Motor neuron (in vitro differentiated cells): ENCODE measurements at regions not wholly inside any gene's neighbourhood (a gene's known extent, or its start where the extent isn't known, plus 50 kb on each side); places are given as distances from the start of the nearest gene placed in this dataset.
A peak's percentile ranks its signal among the peaks of the same experiment; 100 is the strongest.

Experiments used
- ATAC-seq, 8 experiments: fragments of 200-7000 bp; cut with Tn5 transposase; replicated peaks in 6 of 8; 2 replicates each; pipeline ENCODE4 v1.8.0; 2021; ENCODE audit warnings: mild to moderate bottlenecking in 8 of 8, moderate library complexity in 8 of 8
- H3K27ac ChIP-seq, 2 donors: fragments of 250-450 bp; sonication (Bioruptor Pico); 2 replicates each; pipeline ENCODE4 v1.9.0; 2021; ENCODE audit warnings: antibody characterized with exemption in 2 of 2, mild to moderate bottlenecking in 2 of 2, moderate library complexity in 1 of 2
- H3K4me1 ChIP-seq, 2 donors: fragments of 250-450 bp; sonication (Bioruptor Pico); replicated peaks in 1 of 2; 2 replicates each; pipeline ENCODE4 v1.6.1; 2021; ENCODE audit warnings: antibody characterized with exemption in 2 of 2, mild to moderate bottlenecking in 2 of 2, moderate library complexity in 1 of 2
- H3K4me3 ChIP-seq, 5 donors: fragments of 250-450 bp; sonication (Bioruptor Pico); 2 replicates each; pipeline ENCODE4 v1.9.0; 2021; ENCODE audit warnings: antibody characterized with exemption in 5 of 5, mild to moderate bottlenecking in 5 of 5, moderate library complexity in 4 of 5
- WGBS, 10 experiments: fragments of 450-650 bp; shearing (Covaris generic); methylation state at CpG; one replicate each; pipeline ENCODE4 v1.0.0; 2022; 5-methylcytosine and 5-hydroxymethylcytosine counted together
- in situ Hi-C, 9 experiments: fragments of 400-800 bp; cut with MboI; loops; one replicate each; pipeline ENCODE4 v1.15.0; 2021; ENCODE audit warnings: low sequenced_read_pairs in 9 of 9, low pct_unique_long_range_greater_than_20kb in 2 of 9; ENCODE audit not compliant: unreplicated experiment in 9 of 9

DNA sequence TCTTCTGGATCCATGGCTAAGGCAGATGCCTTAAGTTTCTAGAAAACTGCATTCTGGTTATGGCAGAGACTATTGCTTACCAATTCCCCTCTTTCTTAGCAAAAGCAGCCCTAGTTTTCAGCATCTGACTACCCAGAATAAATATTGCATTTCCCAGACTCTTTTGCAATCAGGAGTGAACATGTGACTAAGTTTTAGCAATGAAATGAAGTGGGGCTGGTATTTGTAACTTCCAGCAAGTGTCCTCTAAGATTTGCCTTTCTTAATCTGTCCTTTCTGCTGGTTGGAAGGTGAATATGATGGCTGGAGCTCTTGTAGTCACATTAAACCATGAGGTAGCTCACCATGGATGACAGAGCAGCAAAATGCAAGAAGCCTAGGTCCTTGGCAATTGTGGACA is 132.9 kb upstream of the PKDCC start:
- peak in 1 of 8 experiments; percentile 30 for ATAC-seq
- H3K4me3 ChIP-seq: no peak overlapping the region
- in situ Hi-C loops: no loop called here
- H3K4me1 ChIP-seq: no peaks in the 10 kb centered on the region
- H3K27ac ChIP-seq: no peak overlapping the region

DNA sequence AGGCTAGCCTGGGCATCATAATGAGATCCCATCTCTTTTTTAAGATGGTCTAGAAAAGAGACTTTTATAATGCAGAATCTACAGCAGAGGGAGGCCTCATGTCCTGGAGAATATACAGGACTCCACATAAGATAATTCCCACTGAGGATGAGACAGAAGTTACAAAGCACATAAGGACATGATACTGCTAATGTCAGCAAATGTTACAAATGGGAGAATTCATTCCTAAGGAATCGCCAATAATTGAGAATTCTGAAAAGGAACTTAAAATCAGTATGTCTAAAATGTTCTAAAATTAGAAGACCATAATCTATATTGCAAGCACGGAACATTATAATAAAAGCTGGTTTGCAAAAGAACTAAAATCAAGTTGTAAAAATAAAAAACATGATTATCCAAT is 131.6 kb upstream of the PKDCC start:
- no peak overlapping the region for H3K27ac ChIP-seq
- H3K4me3 ChIP-seq: no peak overlapping the region
- in situ Hi-C loops: no loop called here
- no peak for ATAC-seq
- WGBS, 10 experiments: 71 to 100% (median 100%) methylated on average over 2 of the region's 2 CpGs
- no peaks in the 10 kb centered on the region for H3K4me1 ChIP-seq

DNA sequence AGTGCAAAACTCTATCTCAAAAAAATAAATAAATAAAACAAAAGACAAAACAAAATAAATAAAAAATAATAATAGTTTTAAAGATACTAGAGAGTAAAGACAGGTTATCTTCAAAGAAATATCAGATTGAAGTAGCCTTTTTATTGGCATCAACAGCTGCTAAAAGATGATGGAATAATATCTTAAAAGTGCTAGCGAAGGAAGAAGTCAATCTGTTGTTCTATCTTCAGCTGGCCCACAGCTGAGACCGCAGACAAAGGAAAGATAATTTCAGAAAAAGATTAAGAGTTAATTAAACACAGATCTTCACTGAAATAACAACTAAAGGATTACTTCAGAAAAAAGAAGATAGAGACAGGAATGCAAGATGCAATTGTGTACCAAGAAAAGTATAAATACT is 130.2 kb upstream of the PKDCC start:
- Histone ChIP-seq H3K27ac (no peak overlapping the region), H3K4me1 (no peaks in the 10 kb centered on the region), H3K4me3 (no peak overlapping the region)
- ATAC-seq: no peak
- in situ Hi-C loops: no loop called here
- WGBS, 10 experiments: 0 to 100% (median 83%) methylated on average over 1 to 2 of the region's 2 CpGs

DNA sequence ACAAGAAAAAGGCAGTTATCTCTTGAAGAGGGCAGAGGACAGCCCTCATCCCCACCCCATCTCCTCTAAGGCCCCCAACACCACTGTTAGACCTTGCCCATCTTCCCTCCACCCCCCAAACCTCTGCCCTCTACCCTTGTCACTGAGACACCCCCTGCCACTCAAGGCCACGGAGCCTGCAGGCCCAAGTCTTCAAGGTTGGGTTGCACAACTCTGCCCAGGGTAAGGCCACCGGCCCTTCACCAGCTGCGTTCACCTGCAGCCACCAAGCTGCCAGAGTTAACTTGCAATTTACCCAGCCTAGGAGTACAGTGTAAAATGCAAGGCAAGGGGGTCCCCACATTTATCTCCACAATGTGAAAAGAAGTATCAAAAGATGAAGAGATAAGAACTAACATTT is 128.7 kb upstream of the PKDCC start:
- H3K27ac ChIP-seq: no peak overlapping the region
- 80 to 100% (median 100%) methylated on average over 1 to 2 of the region's 3 CpGs; no CpG with 5 or more reads in 7 of the 10 experiments for WGBS, 10 experiments
- no peak for ATAC-seq

DNA sequence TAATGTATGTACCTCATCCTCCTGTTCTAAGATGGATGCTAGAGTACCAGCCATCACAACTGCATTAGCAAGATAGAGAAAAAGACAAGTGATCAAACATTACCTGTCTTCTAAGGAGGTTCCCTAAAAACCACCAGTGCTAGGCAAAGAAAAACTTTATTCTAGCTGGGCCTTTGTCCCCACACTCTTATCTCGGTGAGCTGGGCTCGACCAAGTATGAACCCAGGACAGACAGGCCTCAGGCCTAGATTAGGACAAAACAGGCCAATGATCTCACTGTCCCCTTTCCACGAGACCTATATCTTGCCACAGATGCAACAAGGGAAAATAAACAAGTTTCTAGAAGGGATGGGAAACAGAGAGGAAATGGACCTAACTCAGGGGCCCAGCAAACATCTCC is 127.6 kb upstream of the PKDCC start:
- H3K4me1 ChIP-seq: peaks cover 0 to 4% of the 10 kb centered on the region in 2 donors
- 45 to 94% (median 76%) methylated on average over 1 to 3 of the region's 3 CpGs; no CpG with 5 or more reads in 2 of the 10 experiments for whole genome bisulfite sequencing, 10 experiments
- no peak for ATAC-seq
- no peak overlapping the region for H3K4me3 ChIP-seq
- in situ Hi-C loops: no loop called here
- no peak overlapping the region for H3K27ac ChIP-seq

More for the DNA sequence above, 128.7 kb upstream of the PKDCC start:
- in situ Hi-C loops: no loop called here
- Histone ChIP-seq H3K4me1 (no peaks in the 10 kb centered on the region), H3K4me3 (no peak overlapping the region)

DNA sequence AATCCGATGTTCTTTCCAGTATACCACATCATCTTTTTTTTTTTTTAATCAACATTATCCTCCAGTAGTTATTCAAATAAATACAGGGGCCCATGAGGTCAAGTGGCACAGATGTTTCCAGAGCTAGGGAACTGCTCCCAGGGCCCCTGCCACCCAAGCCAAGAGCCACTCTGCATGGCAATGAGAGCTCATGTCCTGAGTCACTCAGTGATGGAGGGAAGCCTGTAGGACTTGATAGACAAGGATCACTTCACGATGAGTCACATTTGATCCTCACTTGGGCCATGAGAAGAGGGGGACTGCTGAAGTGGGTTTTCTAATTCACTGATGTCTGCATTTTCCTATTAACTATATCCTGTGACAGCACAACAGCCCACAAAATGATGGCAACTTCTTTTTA is 127.0 kb upstream of the PKDCC start:
- WGBS, 10 experiments: 46 to 100% (median 89%) methylated on average over 1 to 2 of the region's 2 CpGs; no CpG with 5 or more reads in 2 of the 10 experiments
- Histone ChIP-seq H3K4me3 (no peak overlapping the region), H3K27ac (no peak overlapping the region), H3K4me1 (peaks cover 0 to 4% of the 10 kb centered on the region in 2 donors)
- in situ Hi-C loops: no loop called here
- ATAC-seq: no peak

DNA sequence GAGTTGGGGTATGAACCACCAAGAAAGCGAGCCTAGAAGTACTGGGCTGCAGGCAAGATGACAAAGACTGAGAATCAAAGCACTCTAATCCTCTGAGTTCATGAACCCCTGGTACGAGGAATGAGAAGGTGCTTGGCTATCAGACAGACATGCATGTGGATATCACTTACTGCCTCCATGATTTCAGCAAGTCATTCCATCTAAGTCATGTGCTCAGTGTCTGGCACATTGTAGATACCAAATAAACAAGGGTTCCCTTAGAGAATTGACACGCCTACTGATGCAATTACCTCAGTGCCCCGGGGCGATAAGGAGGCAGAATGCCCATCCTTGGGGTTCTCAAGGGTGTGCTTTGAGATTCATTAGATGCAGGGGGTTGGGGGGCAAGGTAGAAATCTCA is 125.6 kb upstream of the PKDCC start:
- ATAC-seq: peak in 3 of 8 experiments; percentile 77 to 98 (median 95)
- in situ Hi-C loops: no loop called here
- Histone ChIP-seq H3K27ac (no peak overlapping the region), H3K4me1 (peaks cover 0 to 6% of the 10 kb centered on the region in 2 donors), H3K4me3 (no peak overlapping the region)
- 0 to 100% (median 73%) methylated on average over 1 to 5 of the region's 5 CpGs; no CpG with 5 or more reads in 1 of the 10 experiments for WGBS, 10 experiments

DNA sequence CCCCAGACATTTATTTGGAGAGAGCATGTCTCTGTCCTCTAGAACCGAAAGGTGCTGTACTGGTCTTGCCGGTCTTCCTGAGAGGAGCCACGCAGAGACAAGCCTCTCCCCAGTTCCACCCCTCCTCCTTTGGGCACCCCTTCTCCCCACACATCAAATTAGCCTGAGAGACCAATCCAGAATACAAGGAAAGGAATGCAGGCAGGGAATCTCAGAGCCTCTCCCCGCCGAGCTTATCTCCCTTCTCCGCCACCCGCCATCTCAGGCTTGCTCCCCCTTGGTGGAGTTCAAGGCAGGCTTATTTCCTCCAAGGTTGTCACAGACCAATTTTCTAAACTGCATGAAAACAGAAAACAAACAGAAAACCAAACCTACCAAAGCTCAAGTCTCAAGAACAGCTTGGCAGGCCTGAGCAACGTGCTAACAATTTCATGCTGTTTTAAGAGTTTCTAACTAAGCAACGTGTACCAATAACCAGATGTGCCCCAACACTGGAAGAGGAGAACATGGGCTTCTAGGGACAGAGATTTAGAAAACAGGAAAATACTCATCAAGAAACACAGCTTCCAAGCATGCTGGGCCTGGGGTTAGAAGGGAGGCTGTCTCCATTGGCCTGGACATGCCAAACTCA is 124.5 kb upstream of the PKDCC start:
- Histone ChIP-seq H3K27ac (no peak overlapping the region), H3K4me1 (peaks cover 5 to 15% of the 10 kb centered on the region in 2 donors), H3K4me3 (no peak overlapping the region)
- WGBS, 10 experiments: 20 to 100% (median 73%) methylated on average over 1 to 7 of the region's 9 CpGs; no CpG with 5 or more reads in 1 of the 10 experiments
- in situ Hi-C loops: no loop called here
- no peak for ATAC-seq

DNA sequence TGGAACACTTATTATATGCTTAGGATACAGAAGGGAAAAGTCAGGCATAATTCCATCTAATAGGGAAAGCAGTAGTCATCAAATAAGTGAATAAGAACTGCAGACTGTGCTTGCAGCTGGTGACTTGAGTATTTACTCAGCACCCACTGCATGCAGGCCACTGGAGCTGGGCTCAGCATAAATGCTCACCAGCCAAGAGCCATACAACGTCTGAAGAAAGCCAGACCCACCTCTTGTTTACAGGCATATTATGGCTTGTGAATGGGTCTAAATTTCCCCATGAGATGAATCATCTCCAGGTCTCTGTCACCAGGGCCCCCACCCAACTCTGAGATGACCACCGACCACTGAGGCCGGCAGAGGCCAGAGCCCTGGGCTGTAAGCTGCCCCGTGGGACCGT is 123.8 kb upstream of the PKDCC start:
- ATAC-seq: no peak
- WGBS, 10 experiments: 20 to 94% (median 83%) methylated on average over 1 to 5 of the region's 5 CpGs; no CpG with 5 or more reads in 4 of the 10 experiments
- in situ Hi-C loops: no loop called here
- H3K4me1 ChIP-seq: peaks cover 9 to 21% of the 10 kb centered on the region in 2 donors
- no peak overlapping the region for H3K27ac ChIP-seq
- no peak overlapping the region for H3K4me3 ChIP-seq

DNA sequence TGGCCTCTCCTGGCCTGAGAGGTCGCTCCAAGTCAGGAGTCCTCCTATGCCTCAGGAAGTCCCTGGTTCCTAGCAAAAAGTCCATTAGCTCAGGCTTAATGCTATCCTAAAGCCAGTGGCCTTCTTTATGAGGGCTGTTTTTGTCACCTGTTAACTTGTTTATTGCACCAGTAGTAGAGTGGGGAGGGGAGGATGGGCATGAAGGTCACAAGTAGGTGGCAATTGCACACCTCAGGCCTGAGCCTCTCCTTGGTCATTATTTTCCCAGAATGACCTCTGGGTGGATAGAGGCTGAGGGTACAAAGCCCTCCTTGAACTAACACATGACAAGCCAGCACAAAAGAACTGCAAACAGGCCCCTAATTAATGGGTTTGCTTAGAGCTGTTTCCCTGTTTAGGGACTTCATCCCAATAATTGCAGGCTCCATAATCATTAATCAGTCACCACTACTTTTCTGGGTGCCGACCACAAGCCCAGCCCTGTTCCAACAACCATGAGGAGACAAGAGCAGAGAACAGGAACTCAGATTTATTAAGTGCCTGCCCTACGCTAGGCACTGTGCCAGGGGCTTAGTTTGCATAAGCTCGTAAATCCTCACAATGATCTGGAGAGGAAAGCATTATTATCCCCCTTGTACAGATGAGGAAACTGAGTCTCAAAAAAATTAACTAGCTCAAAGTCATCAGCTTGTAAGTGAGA is 123.0 kb upstream of the PKDCC start:
- Histone ChIP-seq H3K4me3 (no peak overlapping the region), H3K4me1 (peaks cover 9 to 21% of the 10 kb centered on the region in 2 donors), H3K27ac (no peak overlapping the region)
- no peak for ATAC-seq
- in situ Hi-C loops: no loop called here
- 15 to 88% (median 69%) methylated on average over 1 to 4 of the region's 4 CpGs for WGBS, 10 experiments

DNA sequence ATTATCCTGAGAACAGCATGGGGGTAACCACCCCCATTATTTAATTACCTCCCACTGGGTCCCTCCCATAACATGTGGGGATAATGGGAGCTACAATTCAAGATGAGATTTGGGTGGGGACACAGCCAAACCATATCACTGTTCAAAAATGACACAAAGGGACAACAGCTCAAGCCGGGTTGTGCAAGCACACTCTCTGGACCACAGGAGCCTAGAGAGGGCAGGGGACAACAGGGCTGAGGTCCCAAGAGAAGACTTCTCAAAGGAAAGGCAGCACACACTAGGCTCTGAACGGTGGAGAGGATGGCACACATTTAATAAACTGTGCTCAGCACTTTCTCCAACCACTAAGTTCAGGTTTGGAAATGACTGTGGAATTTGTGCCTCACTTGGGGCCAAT is 122.1 kb upstream of the PKDCC start:
- peaks cover 9 to 21% of the 10 kb centered on the region in 2 donors for H3K4me1 ChIP-seq
- in situ Hi-C loops: no loop called here
- no peak overlapping the region for H3K27ac ChIP-seq
- ATAC-seq: no peak
- H3K4me3 ChIP-seq: no peak overlapping the region
- WGBS, 10 experiments: 24 to 100% (median 83%) methylated on average over 1 to 2 of the region's 2 CpGs; no CpG with 5 or more reads in 3 of the 10 experiments

DNA sequence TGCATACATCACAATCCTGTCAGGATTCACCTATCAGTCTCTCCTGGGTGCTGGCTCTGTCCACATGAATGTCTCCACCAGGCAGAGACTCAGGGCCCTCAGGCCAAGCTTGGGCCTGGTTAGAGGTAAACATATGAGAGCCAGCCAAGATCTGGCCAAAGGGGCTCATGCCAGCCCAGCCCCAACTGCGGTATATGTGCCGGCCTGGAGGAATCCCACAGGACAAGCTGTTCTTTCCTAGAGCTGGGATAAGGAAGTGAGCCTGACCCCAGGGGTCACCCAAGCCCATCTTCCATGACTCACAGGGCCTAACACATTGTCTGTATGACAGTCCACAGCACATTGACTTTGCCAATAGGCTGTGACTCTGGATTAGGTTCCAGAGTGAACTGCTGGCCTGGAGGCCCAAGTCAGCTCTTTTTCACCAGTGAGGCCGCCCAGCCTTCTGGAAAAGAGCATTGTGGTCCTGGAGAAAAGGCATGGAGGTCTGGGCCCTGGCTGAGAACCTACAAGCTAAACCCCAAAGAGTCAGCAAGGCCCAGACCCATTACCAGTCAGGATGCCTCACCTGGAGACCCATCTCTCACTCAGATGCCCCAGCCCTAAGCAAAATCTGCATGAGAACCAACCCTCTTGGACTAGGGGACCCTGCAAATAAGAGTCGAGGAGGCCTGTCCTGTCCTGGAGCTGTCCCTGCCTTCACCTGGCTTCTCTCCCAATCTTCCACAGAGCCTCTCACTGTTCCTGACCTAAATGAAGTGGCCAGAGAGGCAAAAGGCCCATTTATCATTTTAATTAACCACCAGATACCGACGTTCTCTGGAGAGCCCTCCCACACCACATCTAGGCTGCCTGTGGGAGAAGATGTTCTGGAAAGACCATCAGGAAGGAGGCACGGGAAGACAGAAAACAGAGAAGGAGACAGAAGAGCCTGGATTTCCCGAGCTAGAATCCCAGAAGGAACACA is 120.9 kb upstream of the PKDCC start:
- in situ Hi-C loops: no loop called here
- WGBS, 10 experiments: 0 to 100% (median 79%) methylated on average over 1 to 4 of the region's 8 CpGs; no CpG with 5 or more reads in 3 of the 10 experiments
- peaks cover 14 to 21% of the 10 kb centered on the region in 2 donors for H3K4me1 ChIP-seq
- ATAC-seq: no peak
- H3K27ac ChIP-seq: no peak overlapping the region
- no peak overlapping the region for H3K4me3 ChIP-seq
